CD4-positive, CD25-positive, alpha-beta regulatory T cell (primary cell): ENCODE measurements at regions not wholly inside any gene's neighbourhood (a gene's known extent, or its start where the extent isn't known, plus 50 kb on each side); places are given as distances from the start of the nearest gene placed in this dataset.

Source experiments
- ATAC-seq, 2 donors: fragments of 150-1000 bp; cut with Tn5 transposase; one replicate each; pipeline ENCODE4 v1.10.0; 2021; ENCODE audit warnings: low read depth in 2 of 2, moderate number of reproducible peaks in 2 of 2, moderate library complexity in 1 of 2
- DNase-seq, 3 donors: peaks; one replicate each; pipeline versions ENCODE4 v3.0.0 to v3.0.0-alpha.2; 2012 to 2022; ENCODE audit warnings: mixed read lengths in 1 of 3
- H3K27ac ChIP-seq: one replicate; pipeline ENCODE4 v1.7.0; 2013; ENCODE audit warnings: mild to moderate bottlenecking, low read length; ENCODE audit not compliant: insufficient read depth, poor library complexity, severe bottlenecking
- H3K27me3 ChIP-seq: one replicate; pipeline ENCODE4 v1.7.0; 2013; ENCODE audit warnings: low read length; ENCODE audit not compliant: control insufficient read depth, insufficient read depth
- H3K36me3 ChIP-seq: one replicate; pipeline ENCODE4 v1.7.0; 2013; ENCODE audit warnings: mild to moderate bottlenecking, low read length, moderate library complexity; ENCODE audit not compliant: control insufficient read depth, insufficient read depth
- H3K4me1 ChIP-seq: 2 replicates; pipeline ENCODE4 v1.7.0; 2013; ENCODE audit warnings: mild to moderate bottlenecking, low read length; ENCODE audit not compliant: insufficient read depth, control insufficient read depth, poor library complexity, severe bottlenecking
- H3K4me3 ChIP-seq: one replicate; pipeline ENCODE4 v1.7.0; 2013; ENCODE audit warnings: low read depth, mild to moderate bottlenecking, low read length, moderate library complexity
- H3K9me3 ChIP-seq, 2 experiments: 1 replicate in 1 of 2; 2 replicates in 1 of 2; pipeline ENCODE4 v1.7.0; 2013; ENCODE audit warnings: low read length in 2 of 2, mild to moderate bottlenecking in 1 of 2, moderate library complexity in 1 of 2; ENCODE audit not compliant: control insufficient read depth in 2 of 2
- H3K27ac Mint-ChIP-seq, 3 donors: one replicate each; pipeline ENCODE4 v1.8.0; 2020 to 2022; ENCODE audit warnings: mild to moderate bottlenecking in 3 of 3, mixed read lengths in 3 of 3, moderate library complexity in 2 of 3
- H3K27me3 Mint-ChIP-seq: one replicate; pipeline ENCODE4 v1.8.0; 2022; ENCODE audit warnings: mild to moderate bottlenecking, mixed read lengths
- H3K36me3 Mint-ChIP-seq: one replicate; pipeline ENCODE4 v1.8.0; 2020; ENCODE audit warnings: mixed read lengths
- H3K4me1 Mint-ChIP-seq, 4 donors: one replicate each; pipeline ENCODE4 v1.8.0; 2020 to 2022; ENCODE audit warnings: mixed read lengths in 4 of 4, mild to moderate bottlenecking in 1 of 4
- H3K4me3 Mint-ChIP-seq, 4 donors: one replicate each; pipeline ENCODE4 v1.8.0; 2020 to 2022; ENCODE audit warnings: mild to moderate bottlenecking in 4 of 4, mixed read lengths in 4 of 4, moderate library complexity in 3 of 4
- H3K9me3 Mint-ChIP-seq, 7 donors: one replicate each; pipeline ENCODE4 v1.8.0; 2020 to 2022; ENCODE audit warnings: mixed read lengths in 7 of 7, mild to moderate bottlenecking in 3 of 7, moderate library complexity in 2 of 7

DNA sequence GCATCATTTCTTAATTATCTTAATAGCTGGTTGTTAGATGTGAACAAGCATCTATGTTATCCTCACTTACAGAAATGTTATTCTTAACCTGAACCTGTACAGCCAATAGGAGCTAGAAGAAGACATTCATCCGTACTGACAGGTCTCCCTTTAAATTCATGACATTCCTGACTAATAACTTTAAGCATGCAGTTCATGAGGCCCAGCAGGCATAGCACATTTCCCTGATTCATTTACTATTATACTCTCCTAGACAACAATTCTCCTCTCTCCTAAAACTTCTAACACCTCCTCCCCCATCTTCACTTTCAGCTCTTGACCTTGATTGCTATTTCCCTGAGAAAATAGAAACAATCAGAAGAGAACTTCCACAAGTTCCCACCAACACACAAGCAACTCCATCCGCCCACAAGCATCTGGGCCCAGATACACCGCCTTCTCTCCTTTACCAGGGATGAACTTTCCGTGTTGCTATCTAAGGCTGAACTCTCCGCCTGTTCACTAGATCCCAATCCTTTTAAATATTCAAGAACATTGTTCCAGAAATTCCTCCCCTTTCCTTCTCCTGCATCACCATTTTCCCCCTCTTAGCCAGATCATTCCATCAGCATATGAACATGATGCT lies 62.9 kb upstream of the SPRED1 start:
- no peaks in the 10 kb centered on the region for H3K36me3 Mint-ChIP-seq
- no peak for DNase-seq
- no peak overlapping the region for H3K27ac ChIP-seq
- H3K27me3 Mint-ChIP-seq = peaks cover 32% of the 10 kb centered on the region
- no peak overlapping the region for H3K4me3 Mint-ChIP-seq
- H3K9me3 ChIP-seq = no peaks in the 10 kb centered on the region
- no peak overlapping the region for H3K4me3 ChIP-seq
- H3K36me3 ChIP-seq = no peaks in the 10 kb centered on the region
- no peak for ATAC-seq
- peaks cover 0 to 3% (median 0%) of the 10 kb centered on the region in 7 donors for H3K9me3 Mint-ChIP-seq
- no peak overlapping the region for H3K27ac Mint-ChIP-seq
- no peaks in the 10 kb centered on the region for H3K4me1 ChIP-seq
- no peaks in the 10 kb centered on the region for H3K27me3 ChIP-seq
- H3K4me1 Mint-ChIP-seq = no peaks in the 10 kb centered on the region

DNA sequence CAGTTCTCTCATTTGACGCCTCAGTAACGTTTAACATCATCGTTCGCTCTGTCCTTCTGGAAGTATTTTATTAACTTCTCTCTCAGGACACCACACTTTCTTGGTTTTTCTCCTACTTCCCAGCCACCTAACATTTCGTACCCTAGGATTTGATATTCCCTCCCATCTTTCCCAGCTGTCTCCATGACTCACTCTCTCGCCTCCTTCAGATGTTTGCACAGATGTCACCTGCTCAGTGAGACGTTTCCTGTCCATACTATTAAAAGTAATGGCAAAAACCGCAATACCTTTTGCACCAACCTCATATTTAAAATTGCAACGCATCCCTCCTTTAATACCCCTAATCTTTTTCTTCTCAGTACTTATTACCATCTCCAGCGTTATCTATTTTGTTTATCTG lies 62.1 kb upstream of the SPRED1 start:
- Histone ChIP-seq H3K4me3 (no peak overlapping the region), H3K36me3 (no peaks in the 10 kb centered on the region), H3K27me3 (no peaks in the 10 kb centered on the region), H3K27ac (no peak overlapping the region), H3K4me1 (no peaks in the 10 kb centered on the region), H3K9me3 (no peaks in the 10 kb centered on the region)
- H3K27me3 Mint-ChIP-seq = peaks cover 29% of the 10 kb centered on the region
- H3K9me3 Mint-ChIP-seq = peaks cover 0 to 3% (median 0%) of the 10 kb centered on the region in 7 donors
- no peak for ATAC-seq
- no peaks in the 10 kb centered on the region for H3K4me1 Mint-ChIP-seq
- H3K36me3 Mint-ChIP-seq = no peaks in the 10 kb centered on the region
- H3K27ac Mint-ChIP-seq = no peak overlapping the region
- H3K4me3 Mint-ChIP-seq = no peak overlapping the region
- DNase-seq = no peak

DNA sequence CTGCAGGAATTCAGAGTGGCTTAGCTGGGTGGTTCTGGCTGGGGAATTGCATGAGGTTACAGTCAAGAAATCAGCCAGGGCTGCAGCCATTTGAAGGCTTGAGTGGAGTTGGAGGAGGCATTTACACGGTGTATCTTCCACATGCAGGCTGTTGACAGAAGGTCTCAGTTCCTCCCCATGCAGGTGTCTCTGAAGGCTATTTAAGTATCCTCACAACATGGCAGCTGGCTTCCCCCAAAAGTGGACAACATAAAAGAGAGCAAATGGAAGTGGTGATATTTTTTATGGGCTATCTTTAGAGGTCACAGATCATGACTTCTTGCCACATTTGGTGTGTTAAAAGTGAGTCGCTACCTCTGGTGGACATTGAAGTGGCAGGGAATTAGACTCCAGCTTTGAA lies 60.1 kb upstream of the SPRED1 start:
- Histone ChIP-seq H3K9me3 (no peaks in the 10 kb centered on the region), H3K27me3 (no peaks in the 10 kb centered on the region), H3K36me3 (no peaks in the 10 kb centered on the region), H3K27ac (no peak overlapping the region), H3K4me1 (no peaks in the 10 kb centered on the region), H3K4me3 (no peak overlapping the region)
- ATAC-seq (no peak), DNase-seq (no peak)
- Mint-ChIP-seq H3K4me3 (no peak overlapping the region), H3K27me3 (peaks cover 32% of the 10 kb centered on the region), H3K27ac (no peak overlapping the region), H3K4me1 (no peaks in the 10 kb centered on the region), H3K9me3 (peaks cover 0 to 3% (median 0%) of the 10 kb centered on the region in 7 donors), H3K36me3 (no peaks in the 10 kb centered on the region)

DNA sequence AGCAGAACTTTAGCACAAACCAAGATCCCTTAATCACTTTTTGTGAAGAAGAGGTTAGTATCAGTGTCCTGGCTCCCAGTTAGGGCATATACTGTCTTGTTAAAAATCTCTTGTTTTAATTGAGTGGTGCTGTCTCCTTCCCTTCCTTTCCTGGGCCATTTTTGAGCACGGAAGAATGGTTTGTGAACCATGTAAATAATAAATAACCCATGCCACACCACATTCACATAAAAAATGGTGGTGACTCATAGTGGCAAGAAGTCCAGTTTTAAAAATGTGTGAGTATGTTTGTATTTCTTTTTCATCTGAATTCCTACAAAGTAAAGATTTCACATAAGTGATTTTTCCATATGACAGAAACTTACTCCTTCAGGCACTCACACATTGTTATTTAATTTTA lies 59.1 kb upstream of the SPRED1 start:
- H3K4me3 ChIP-seq = no peak overlapping the region
- peaks cover 32% of the 10 kb centered on the region for H3K27me3 Mint-ChIP-seq
- DNase-seq (no peak), ATAC-seq (no peak)
- no peak overlapping the region for H3K27ac Mint-ChIP-seq
- H3K4me1 ChIP-seq = no peaks in the 10 kb centered on the region
- no peaks in the 10 kb centered on the region for H3K27me3 ChIP-seq
- peaks cover 0 to 3% (median 0%) of the 10 kb centered on the region in 7 donors for H3K9me3 Mint-ChIP-seq
- no peaks in the 10 kb centered on the region for H3K36me3 ChIP-seq
- no peaks in the 10 kb centered on the region for H3K9me3 ChIP-seq
- no peak overlapping the region for H3K4me3 Mint-ChIP-seq
- no peaks in the 10 kb centered on the region for H3K4me1 Mint-ChIP-seq
- H3K36me3 Mint-ChIP-seq = no peaks in the 10 kb centered on the region
- H3K27ac ChIP-seq = no peak overlapping the region

DNA sequence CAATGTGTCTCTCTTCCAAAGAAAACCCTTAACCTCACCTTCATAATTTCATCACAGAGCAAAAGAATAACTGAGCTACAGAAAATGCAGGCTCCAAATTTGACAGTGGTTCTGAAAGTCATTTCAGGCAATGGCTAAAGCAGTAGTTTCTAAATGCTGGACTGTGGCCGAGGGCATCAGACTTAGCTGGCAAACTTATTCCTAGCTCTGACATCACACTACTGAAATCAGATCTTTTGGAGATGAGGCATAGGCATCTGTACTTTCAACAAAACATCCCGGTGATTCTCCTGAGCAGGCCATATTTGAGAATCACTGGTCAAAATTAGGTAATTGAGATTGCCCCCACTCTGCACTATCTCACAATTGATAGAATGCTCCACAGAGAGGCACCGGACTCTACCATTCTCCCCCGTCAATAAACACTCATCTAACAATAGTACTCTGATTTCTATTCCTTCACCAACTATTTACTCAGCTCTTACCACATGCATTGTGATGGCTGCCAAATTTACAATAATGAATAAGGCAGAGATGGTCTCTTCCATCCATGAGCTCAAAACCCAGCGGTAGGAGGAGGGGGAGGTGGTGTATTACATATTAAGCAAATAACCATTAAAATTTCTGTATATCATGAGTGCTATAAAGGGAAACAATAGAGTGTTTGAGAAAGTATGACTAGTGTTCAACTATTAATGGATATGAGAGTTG lies 57.3 kb upstream of the SPRED1 start:
- H3K4me1 Mint-ChIP-seq = no peaks in the 10 kb centered on the region
- H3K27ac Mint-ChIP-seq = no peak overlapping the region
- H3K9me3 ChIP-seq = no peaks in the 10 kb centered on the region
- peaks cover 0 to 3% (median 0%) of the 10 kb centered on the region in 7 donors for H3K9me3 Mint-ChIP-seq
- H3K4me1 ChIP-seq = no peaks in the 10 kb centered on the region
- DNase-seq (no peak), ATAC-seq (no peak)
- H3K36me3 Mint-ChIP-seq = no peaks in the 10 kb centered on the region
- no peak overlapping the region for H3K4me3 Mint-ChIP-seq
- H3K27ac ChIP-seq = no peak overlapping the region
- H3K27me3 ChIP-seq = no peaks in the 10 kb centered on the region
- H3K27me3 Mint-ChIP-seq = peaks cover 24% of the 10 kb centered on the region
- no peaks in the 10 kb centered on the region for H3K36me3 ChIP-seq
- H3K4me3 ChIP-seq = no peak overlapping the region

DNA sequence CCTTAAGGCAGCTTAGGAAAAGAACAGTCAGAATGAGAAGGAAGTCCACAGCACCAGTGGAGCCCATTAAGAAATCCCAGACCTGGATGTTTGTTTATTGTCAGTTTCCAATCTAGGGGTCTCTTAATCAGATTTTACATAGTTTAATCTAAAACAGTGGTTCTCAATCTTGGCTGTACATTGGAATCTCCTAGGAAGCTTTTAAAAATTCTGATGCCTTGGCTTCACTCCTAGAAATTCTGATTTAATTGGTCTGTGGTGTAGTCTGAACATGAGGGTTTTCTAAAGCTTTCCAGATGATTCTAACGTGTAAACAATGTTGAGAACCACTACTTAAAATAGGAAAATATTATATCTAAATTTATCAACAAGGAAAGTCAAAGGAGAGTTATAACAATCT lies 56.6 kb upstream of the SPRED1 start:
- no peaks in the 10 kb centered on the region for H3K36me3 ChIP-seq
- H3K27ac Mint-ChIP-seq = no peak overlapping the region
- no peak overlapping the region for H3K27ac ChIP-seq
- ATAC-seq (no peak), DNase-seq (no peak)
- H3K4me3 ChIP-seq = no peak overlapping the region
- no peaks in the 10 kb centered on the region for H3K4me1 Mint-ChIP-seq
- H3K9me3 ChIP-seq = no peaks in the 10 kb centered on the region
- H3K27me3 ChIP-seq = no peaks in the 10 kb centered on the region
- H3K4me3 Mint-ChIP-seq = no peak overlapping the region
- H3K9me3 Mint-ChIP-seq = peaks cover 0 to 2% (median 0%) of the 10 kb centered on the region in 7 donors
- H3K4me1 ChIP-seq = no peaks in the 10 kb centered on the region
- H3K27me3 Mint-ChIP-seq = peaks cover 23% of the 10 kb centered on the region
- H3K36me3 Mint-ChIP-seq = no peaks in the 10 kb centered on the region

DNA sequence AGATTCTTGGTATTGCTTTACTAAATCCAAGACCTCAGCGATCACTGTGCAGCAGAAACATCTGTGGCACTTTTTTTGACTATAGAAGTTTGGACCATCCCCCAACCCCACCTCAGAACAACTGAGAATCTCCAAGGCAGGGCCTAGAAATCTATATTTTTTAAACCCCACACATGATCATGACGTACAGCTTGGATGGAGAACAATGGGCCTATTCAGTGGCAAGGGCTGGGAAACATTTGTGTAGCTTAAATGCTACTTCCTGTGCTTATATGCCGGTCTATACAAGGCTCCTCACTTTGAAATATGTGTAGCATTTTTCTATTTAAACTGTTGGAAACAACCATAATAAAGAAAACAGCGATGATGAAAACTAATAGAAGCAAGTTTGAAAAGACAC lies 55.1 kb upstream of the SPRED1 start:
- H3K27me3 Mint-ChIP-seq = peaks cover 33% of the 10 kb centered on the region
- no peak overlapping the region for H3K27ac Mint-ChIP-seq
- Histone ChIP-seq H3K4me1 (no peaks in the 10 kb centered on the region), H3K9me3 (no peaks in the 10 kb centered on the region), H3K27me3 (no peaks in the 10 kb centered on the region), H3K4me3 (no peak overlapping the region), H3K27ac (no peak overlapping the region), H3K36me3 (no peaks in the 10 kb centered on the region)
- no peaks in the 10 kb centered on the region for H3K36me3 Mint-ChIP-seq
- H3K4me3 Mint-ChIP-seq = no peak overlapping the region
- no peaks in the 10 kb centered on the region for H3K4me1 Mint-ChIP-seq
- no peaks in the 10 kb centered on the region for H3K9me3 Mint-ChIP-seq
- ATAC-seq (no peak), DNase-seq (no peak)

DNA sequence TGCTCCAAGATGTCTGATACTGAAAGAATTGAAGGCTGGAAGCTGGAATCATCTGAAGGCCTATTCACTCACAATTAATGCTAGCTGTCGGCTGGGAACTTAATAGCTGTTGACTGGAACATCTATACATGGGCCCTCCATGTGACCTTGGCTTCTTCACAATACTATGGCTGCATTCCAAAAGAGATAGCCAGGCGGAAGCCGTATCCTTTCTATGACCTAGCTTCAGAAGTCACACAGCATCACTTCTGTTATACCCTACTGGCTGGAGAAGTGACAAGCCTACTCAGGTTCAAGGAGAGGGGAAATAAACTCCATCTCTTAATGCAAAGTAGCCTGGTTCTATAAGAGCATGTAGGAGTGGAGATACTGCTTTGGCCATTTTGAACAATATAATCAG lies 50.9 kb upstream of the SPRED1 start:
- peaks cover 40% of the 10 kb centered on the region for H3K27me3 Mint-ChIP-seq
- H3K27ac ChIP-seq = no peak overlapping the region
- H3K27me3 ChIP-seq = peaks cover 2% of the 10 kb centered on the region
- no peak overlapping the region for H3K27ac Mint-ChIP-seq
- H3K36me3 Mint-ChIP-seq = no peaks in the 10 kb centered on the region
- no peak for DNase-seq
- H3K9me3 ChIP-seq = no peaks in the 10 kb centered on the region
- no peak overlapping the region for H3K4me3 ChIP-seq
- no peaks in the 10 kb centered on the region for H3K36me3 ChIP-seq
- ATAC-seq = no peak
- no peaks in the 10 kb centered on the region for H3K4me1 Mint-ChIP-seq
- peaks cover 0 to 2% (median 0%) of the 10 kb centered on the region in 7 donors for H3K9me3 Mint-ChIP-seq
- H3K4me1 ChIP-seq = no peaks in the 10 kb centered on the region
- H3K4me3 Mint-ChIP-seq = no peak overlapping the region
